Choroid plexus epithelial cell (primary cell): ENCODE measurements at regions not wholly inside any gene's neighbourhood (a gene's known extent, or its start where the extent isn't known, plus 50 kb on each side); places are given as distances from the start of the nearest gene placed in this dataset.

Experiments
- DNase-seq: peaks from one replicate; pipeline ENCODE4 v3.0.0-alpha.2; 2010; ENCODE audit warnings: low read depth
- H3K4me3 ChIP-seq: 2 replicates; pipeline ENCODE4 v1.5.1; 2011; ENCODE audit warnings: low read depth, mild to moderate bottlenecking, control low read depth, low read length, moderate library complexity
- CTCF ChIP-seq: conservative IDR thresholded peaks from 2 replicates; pipeline ENCODE4 v1.5.1; 2011; ENCODE audit warnings: low read depth, mild to moderate bottlenecking, control low read depth, inconsistent platforms, low read length, moderate library complexity

- no peak overlapping the region for H3K4me3 ChIP-seq
- no peak for DNase-seq
- TF ChIP-seq CTCF = no peak
Observed at GRCh38 chr6:67887419-67887746, 747.7 kb upstream of the ADGRB3 start.

GRCh38 chr6:67886840-67887292 is 748.2 kb upstream of the ADGRB3 start:
- H3K4me3 ChIP-seq = no peak overlapping the region
- DNase-seq = no peak
- no peak for TF ChIP-seq CTCF

GRCh38 chr6:67886036-67886707 is 748.9 kb upstream of the ADGRB3 start:
- TF ChIP-seq CTCF = no peak
- DNase-seq = no peak
- H3K4me3 ChIP-seq = no peak overlapping the region

GRCh38 chr6:67885081-67886033 is 749.7 kb upstream of the ADGRB3 start:
- no peak for DNase-seq
- no peak overlapping the region for H3K4me3 ChIP-seq
- no peak for TF ChIP-seq CTCF

GRCh38 chr6:67884442-67884841 is 750.6 kb upstream of the ADGRB3 start:
- TF ChIP-seq CTCF = no peak
- DNase-seq = no peak
- no peak overlapping the region for H3K4me3 ChIP-seq

- TF ChIP-seq CTCF = no peak
- no peak overlapping the region for H3K4me3 ChIP-seq
- DNase-seq = no peak
Observed at GRCh38 chr6:67883500-67884366, 751.3 kb upstream of the ADGRB3 start.
